Loucy (cell line): ENCODE measurements at regions not wholly inside any gene's neighbourhood (a gene's known extent, or its start where the extent isn't known, plus 50 kb on each side); places are given as distances from the start of the nearest gene placed in this dataset.

Experiments
- EZH2phosphoT487 ChIP-seq: fragments of 200-600 bp; IDR thresholded peaks from 2 replicates; pipeline ENCODE4 v1.6.1; 2018; ENCODE audit warnings: antibody characterized with exemption, mild to moderate bottlenecking, moderate library complexity, borderline replicate concordance
- TF ChIP-seq, protein P1 (sequence below): fragments of 200-600 bp; sonication (generic); conservative IDR thresholded peaks from 2 replicates; pipeline ENCODE4 v1.5.1; 2014; ENCODE audit warnings: mild to moderate bottlenecking, antibody characterized with exemption, low read length

- TF ChIP-seq, protein P1, sequence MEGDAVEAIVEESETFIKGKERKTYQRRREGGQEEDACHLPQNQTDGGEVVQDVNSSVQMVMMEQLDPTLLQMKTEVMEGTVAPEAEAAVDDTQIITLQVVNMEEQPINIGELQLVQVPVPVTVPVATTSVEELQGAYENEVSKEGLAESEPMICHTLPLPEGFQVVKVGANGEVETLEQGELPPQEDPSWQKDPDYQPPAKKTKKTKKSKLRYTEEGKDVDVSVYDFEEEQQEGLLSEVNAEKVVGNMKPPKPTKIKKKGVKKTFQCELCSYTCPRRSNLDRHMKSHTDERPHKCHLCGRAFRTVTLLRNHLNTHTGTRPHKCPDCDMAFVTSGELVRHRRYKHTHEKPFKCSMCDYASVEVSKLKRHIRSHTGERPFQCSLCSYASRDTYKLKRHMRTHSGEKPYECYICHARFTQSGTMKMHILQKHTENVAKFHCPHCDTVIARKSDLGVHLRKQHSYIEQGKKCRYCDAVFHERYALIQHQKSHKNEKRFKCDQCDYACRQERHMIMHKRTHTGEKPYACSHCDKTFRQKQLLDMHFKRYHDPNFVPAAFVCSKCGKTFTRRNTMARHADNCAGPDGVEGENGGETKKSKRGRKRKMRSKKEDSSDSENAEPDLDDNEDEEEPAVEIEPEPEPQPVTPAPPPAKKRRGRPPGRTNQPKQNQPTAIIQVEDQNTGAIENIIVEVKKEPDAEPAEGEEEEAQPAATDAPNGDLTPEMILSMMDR = no peak
- TF ChIP-seq EZH2phosphoT487 = no peak
Observed at GRCh38 chr3:81891055-81891895, 129.8 kb upstream of the GBE1 start.
